H1 (cell line): ENCODE measurements at regions not wholly inside any gene's neighbourhood (a gene's known extent, or its start where the extent isn't known, plus 50 kb on each side); places are given as distances from the start of the nearest gene placed in this dataset.

Experiments
- CEBPB ChIP-seq: IDR thresholded peaks from 2 replicates; pipeline ENCODE4 v1.6.1; 2012; ENCODE audit warnings: low read depth, low read length
- CTCF ChIP-seq, 3 experiments: IDR thresholded peaks; 1 replicate in 2 of 3; 2 replicates in 1 of 3; pipeline versions ENCODE4 v1.5.1 to v1.6.1; 2011; ENCODE audit warnings: low read length in 3 of 3, mild to moderate bottlenecking in 3 of 3, inconsistent platforms in 2 of 3, low read depth in 1 of 3, moderate library complexity in 1 of 3; ENCODE audit not compliant: insufficient read depth in 1 of 3; ENCODE audit errors: control extremely low read depth in 1 of 3
- JUND ChIP-seq: IDR thresholded peaks from 2 replicates; pipeline ENCODE4 v1.6.1; 2011; ENCODE audit warnings: mild to moderate bottlenecking, improper control_type of control experiment, low read length
- KDM4A ChIP-seq: IDR thresholded peaks from one replicate; pipeline ENCODE4 v1.7.1; 2012; ENCODE audit warnings: low read depth, mild to moderate bottlenecking, moderate library complexity, low read length, inconsistent platforms; ENCODE audit not compliant: severe bottlenecking
- KDM5A ChIP-seq: fragments of 200-600 bp; IDR thresholded peaks from 2 replicates; pipeline ENCODE4 v1.7.1; 2012; ENCODE audit warnings: mild to moderate bottlenecking, low read length, inconsistent platforms, mixed read lengths
- NANOG ChIP-seq: IDR thresholded peaks from 2 replicates; pipeline ENCODE4 v1.6.1; 2011; ENCODE audit warnings: low read length, low read depth, mild to moderate bottlenecking, inconsistent platforms; ENCODE audit not compliant: insufficient read depth, poor library complexity, severe bottlenecking
- PHF8 ChIP-seq: fragments of 200-600 bp; sonication (generic); conservative IDR thresholded peaks from 2 replicates; pipeline ENCODE4 v1.7.1; 2012; ENCODE audit warnings: low read depth, mild to moderate bottlenecking, inconsistent platforms, low read length, moderate library complexity
- POLR2AphosphoS5 ChIP-seq: IDR thresholded peaks from 2 replicates; pipeline ENCODE4 v1.6.1; 2011; ENCODE audit warnings: low read depth, low read length
- RFX5 ChIP-seq: IDR thresholded peaks from 2 replicates; pipeline ENCODE4 v1.6.1; 2011; ENCODE audit warnings: low read depth, low read length, improper control_type of control experiment, borderline replicate concordance
- RXRA ChIP-seq: IDR thresholded peaks from 2 replicates; pipeline ENCODE4 v1.6.1; 2011; ENCODE audit warnings: low read depth, mild to moderate bottlenecking, low read length, moderate library complexity; ENCODE audit not compliant: insufficient read depth
- SP2 ChIP-seq: IDR thresholded peaks from 2 replicates; pipeline ENCODE4 v1.6.1; 2012; ENCODE audit warnings: mild to moderate bottlenecking, low read length, inconsistent platforms

DNA sequence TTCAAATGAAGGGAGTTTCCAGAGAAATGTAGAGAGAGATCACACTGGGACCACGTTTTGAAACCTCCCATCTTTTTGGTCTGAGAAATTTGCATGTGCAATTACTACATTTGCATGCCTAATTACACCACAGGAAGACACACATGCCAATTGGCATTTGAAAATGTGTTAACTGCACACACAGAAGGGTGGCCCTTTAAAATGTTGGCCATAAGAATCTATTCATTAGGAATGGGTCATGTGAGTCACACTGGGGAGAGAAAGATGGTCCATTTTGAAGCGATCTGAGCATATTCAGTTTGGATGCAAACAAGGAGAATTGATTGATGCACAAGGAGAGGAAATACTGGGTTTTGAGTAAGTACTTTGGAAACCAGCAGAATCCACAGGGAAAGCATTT lies 1407.1 kb upstream of the ACVR2A start:
- TF ChIP-seq KDM5A (no peak), CTCF (IDR thresholded peaks at IDR 0.05; ENCODE audit: control extremely low read depth in 1 of 3, insufficient read depth in 1 of 3, low read depth in 1 of 3, low read length in 3 of 3) (no peak), CEBPB (no peak), SP2 (no peak), RXRA (no peak), PHF8 (no peak), POLR2AphosphoS5 (no peak), JUND (no peak), NANOG (no peak), KDM4A (no peak), RFX5 (no peak)
